GM12872 (cell line): ENCODE measurements at regions not wholly inside any gene's neighbourhood (a gene's known extent, or its start where the extent isn't known, plus 50 kb on each side); places are given as distances from the start of the nearest gene placed in this dataset.

Experiments
- CTCF ChIP-seq: IDR thresholded peaks from 3 replicates; pipeline ENCODE4 v1.5.1; 2011; ENCODE audit warnings: low read depth, mild to moderate bottlenecking, low read length, moderate library complexity; ENCODE audit not compliant: insufficient read depth

GRCh38 chr17:54835015-54835414 is 65.6 kb upstream of the TOM1L1 start:
- TF ChIP-seq CTCF = no peak

DNA sequence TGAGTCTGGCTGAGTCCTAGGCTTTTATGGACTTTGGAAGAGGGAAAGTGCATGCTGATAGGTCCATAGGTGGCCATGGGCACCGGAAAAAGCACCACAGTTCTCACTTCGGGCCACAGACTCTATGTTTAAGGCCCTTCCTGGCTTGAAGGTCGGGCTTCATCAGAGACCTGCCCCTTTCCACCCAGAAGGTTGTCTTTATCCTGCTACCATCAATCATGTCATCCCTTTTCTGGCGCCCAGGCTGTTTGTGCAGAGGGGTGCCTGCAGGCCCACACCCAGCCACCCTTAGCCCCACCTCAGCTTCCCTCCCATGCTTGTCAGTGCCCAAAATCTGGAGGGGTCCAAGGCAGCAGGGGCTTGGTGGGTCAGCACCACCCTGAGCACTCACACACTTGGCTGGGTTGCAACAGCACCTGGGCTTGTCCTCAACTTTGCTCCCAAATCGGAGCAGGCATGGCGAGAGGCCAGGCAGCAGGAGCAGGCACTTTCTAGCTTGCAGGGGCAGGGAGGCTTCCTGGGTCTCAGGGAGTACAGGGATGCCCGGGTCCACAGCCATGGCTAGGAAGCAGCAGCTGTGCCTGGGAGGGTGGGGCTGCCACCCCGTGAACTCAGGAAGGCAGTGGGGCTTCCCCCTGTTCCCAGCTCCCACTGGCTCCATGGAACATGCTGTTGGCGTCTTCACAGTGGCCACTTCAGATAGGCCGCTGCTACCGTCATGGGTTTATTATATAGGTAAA is 63.8 kb upstream of the TOM1L1 start:
- TF ChIP-seq CTCF = no peak

GRCh38 chr17:54838651-54839421 is 61.8 kb upstream of the TOM1L1 start:
- TF ChIP-seq CTCF = no peak

DNA sequence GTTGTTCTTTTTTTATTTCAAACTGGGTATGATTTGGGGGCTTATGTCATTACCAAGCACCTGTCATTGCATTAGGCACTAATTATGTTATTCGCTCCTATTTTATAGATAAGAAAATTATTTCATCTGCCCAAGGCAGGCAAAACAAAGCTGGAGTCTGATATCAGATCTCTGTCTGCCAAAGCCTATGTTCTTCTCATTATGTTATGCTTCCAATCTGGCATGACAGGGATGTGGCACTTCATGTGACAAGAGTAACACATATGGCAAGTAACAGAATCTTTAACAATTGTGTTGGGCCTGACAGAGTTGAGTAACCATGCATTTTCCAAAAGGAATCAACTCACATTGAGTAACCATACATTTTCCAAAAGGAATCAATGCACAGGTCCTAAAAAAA is 61.2 kb upstream of the TOM1L1 start:
- TF ChIP-seq CTCF = no peak

GRCh38 chr17:54840885-54841591 is 59.6 kb upstream of the TOM1L1 start:
- no peak for TF ChIP-seq CTCF

DNA sequence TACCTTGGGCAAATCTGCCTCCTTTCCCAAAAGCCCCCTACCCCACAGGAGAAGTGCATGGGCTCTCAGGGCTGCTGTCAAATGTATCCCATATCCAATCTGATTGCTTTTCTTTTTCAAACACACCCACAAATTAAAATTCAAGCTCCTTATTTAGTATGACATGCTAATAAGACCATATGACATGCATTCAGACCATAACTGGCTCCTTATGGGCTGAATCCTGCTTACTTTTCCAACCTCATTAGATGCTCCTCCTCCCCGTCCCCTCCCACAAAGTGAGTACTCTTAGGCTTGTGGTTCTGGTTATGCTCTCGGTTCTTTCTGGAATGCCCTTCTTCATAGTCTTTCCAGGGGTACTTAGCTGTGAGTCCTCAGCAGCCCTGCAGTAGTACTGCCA is 59.0 kb upstream of the TOM1L1 start:
- no peak for TF ChIP-seq CTCF

- TF ChIP-seq CTCF = no peak
These were observed 56.4 kb upstream of the TOM1L1 start for GRCh38 chr17:54844233-54844632.
